ENCODE measurements at regions not wholly inside any gene's neighbourhood (a gene's known extent, or its start where the extent isn't known, plus 50 kb on each side); places are given as distances from the start of the nearest gene placed in this dataset.

DNA sequence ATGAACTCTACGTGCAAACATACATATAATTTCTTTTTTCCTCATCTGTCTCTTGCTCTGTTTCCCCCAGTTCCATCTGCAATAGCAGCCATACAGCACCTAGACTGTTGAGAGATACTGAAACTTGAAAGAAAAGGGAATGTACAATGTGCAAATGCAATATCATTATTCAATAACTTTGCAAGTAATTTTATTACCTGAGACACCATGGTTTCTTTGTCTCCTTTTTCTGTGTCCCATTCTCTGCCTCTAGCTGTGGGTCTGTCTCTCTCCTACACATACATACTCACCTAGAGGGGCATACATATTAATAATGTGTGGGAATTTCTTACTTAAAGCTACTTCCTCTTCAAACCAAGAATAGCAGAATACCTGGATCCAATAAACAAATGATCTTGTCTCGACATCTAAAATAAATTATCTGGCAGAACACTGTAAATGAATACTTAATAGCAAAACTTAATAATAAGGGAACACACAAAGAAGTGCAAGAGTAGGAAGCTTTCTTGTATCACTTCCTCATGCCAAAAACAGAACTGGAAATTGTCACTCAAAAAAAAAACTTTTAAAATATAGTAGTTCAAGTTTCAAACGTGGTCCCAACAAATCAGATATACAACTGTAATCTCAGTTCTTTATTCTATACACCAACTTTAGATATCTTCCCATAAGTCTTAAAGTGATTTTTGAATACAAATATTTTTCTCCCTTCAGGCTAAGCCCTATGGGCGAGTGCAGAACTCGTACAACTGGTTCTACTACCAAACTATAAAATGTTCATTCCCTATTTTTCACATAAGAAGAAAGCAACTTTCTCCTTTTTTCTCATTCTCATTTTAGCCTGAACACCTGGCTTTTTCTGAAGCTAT is 194.6 kb downstream of the NRIP1 start:
- DNase-seq (ENCODE audit: low spot score) = no peak

DNA sequence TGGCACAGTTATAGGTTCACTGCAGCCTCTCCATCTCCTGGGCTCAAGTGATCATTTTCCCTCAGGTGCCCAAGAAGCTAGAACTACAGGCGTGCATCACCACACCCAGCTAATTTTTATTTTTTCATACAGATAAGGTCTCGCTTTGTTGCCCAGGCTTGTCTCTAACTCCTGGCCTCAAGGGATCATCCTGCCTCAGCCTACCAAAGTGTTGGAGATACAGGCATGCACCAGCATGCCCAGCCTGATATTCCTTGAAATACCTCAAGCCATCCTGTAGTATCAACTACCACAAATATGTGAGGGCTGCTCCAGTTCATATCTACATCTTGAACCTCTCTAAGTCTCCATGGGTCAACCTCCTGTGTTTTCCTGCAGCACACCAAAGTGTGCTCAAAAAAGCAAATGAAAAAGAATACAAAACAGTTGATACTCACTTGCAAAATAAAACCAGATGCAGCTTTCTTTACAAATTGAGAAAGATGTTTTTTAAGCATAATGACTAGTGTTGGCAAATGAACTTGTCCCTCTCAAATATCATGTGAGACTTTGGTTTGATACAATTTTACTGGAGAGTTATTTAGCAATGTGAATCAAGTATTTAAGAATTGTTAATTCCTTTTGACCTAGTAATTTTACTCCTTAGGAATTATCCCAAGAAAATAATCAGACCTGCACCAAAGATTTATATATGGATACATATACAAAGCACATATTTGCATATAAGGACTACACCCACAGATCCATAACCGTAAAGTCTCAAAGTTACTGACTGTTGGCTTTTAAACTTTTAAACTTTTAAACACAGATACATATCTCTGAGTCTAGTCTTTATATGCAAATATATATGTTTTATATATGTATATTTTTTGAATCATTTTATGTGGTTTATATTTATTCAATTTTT is 197.7 kb downstream of the NRIP1 start:
- DNase-seq (ENCODE audit: low spot score) = no peak

DNA sequence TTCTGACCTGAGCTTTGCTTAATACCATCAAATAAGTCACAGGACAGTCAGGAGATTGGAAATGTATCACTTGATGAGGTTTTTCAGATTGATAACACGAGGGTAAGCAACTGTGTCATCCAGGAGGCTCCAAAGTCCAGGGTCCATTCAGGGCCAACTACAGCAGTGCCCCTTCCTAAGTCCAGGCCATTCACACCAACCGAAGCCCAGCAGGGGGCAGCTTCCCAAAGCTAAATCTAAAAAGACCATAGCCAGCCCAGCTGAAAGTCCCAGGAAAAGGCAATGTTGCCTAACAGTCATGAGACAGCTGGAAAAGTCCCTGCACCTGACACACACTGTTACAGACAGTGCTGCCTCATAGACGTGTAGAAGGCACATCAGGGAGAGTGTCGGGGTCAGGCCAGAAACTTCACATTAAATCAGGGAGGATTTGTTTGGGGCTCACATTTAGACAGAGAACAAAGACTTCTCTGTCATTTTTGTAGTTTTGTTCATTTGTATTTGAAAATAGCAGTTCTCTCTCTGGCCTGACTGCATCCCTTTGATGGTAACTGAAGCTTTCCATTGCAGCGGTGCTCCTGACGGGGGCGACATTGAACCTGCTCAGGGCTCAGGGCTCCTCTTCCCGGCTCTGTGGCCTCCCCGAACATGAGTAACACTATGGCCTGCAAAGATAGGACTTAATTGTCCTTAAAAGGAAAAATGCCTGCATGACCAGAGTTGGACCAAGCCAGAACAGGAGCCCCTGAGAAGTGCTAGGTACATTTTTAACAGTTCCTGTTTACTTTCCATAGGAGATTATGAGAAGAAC is 200.4 kb downstream of the NRIP1 start:
- DNase-seq (ENCODE audit: low spot score) = peak; percentile 61

DNA sequence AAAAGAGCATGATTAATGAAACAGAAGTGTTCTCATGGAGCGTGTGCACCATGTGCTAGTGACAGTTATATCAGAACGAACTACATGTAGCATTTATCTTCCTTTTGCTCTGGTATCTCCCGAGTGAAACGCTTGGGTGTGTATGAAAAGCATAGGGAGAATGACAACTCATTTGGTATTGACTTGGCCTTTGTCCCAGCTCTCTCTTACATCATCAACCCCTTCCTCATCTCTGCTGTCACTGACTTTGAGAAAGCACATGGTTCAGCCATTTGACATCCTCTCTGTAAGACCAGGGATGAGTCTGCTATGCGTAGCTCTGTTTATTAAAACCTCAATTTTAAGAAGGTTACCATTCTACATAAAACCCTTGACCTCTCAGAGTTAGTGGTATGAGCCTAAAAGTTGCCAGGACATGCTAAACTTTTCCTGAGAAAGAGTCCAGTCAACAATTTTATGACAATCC is 201.0 kb downstream of the NRIP1 start:
- DNase-seq (ENCODE audit: low spot score) = no peak

DNA sequence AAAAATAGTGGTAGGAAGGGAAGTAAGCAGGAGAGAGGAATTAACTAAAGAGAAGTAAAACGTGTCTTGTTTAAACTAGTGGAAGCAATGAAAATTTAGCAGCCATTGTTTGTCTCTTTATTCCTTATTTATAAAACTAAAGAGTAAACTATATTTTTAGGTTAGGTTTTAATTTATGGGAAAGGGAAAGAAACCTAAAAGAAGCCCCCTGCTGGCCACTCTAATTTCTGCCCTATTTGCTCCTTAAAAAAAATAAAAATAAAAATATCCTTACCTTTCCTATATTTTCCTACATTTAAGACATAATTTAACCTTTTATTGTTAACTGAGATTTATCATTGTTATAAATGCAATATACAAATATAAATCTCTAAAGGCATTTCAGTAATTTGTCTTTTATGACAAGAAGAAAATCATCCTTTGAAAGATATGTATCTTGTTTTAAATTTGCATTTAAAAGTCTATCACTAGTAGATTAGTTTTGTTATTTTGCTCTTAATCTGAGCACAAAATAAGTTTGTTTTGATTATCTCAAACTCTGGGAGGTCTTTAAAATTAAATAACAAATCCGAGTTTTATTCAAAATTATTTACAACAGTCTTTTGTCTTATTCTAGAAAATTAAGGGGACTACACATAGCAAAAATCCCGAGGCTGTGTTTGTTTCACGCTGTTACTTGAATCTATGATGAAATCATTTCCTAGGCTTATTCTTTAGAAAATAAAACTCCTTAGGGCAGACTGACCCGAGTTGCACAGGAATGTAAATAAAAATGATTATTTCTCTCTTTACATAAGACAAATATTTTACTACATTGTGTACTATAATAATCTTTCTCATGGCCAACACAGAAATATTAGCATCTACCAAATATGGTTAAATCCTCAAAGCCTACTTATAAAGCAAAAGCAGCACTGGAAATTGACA is 201.7 kb downstream of the NRIP1 start:
- DNase-seq (ENCODE audit: low spot score) = no peak

DNA sequence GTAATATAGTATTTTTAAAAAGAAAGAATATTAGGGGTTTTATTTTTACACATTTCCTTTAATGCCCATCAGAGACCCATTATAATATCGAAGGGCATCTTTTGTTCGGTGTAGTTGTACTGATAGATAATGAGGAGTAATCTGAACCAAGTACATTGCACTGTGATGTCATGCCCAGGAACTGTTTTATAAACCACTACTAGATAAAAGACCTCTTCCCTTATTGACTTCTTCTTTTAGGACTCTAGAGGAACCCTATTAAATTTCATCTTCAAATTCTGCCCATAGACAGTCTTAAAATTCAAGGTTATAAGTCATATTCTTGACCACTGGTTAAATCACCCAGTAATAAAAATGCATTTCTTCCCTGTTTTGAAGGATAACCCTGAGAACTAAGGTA is 206.5 kb downstream of the NRIP1 start:
- DNase-seq (ENCODE audit: low spot score) = no peak

DNA sequence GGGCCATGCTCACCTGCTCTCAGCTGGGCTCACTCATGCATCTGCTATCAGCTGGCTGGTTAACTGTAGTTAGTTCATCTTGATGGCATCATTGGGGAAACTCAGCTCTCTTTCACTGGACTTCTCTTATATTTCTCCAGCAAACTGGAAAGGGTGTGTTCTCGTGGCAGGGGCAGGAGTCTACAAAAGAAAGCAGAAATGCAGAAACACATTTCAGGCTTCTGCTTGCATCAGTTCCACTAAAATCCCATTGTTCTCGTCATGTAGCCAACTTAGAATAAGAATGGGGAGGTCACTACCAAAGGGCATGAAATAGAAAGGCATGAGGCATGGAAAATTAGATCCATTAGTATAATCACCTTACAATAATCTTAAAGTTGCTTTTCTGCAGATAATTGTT is 207.3 kb downstream of the NRIP1 start:
- no peak for DNase-seq (ENCODE audit: low spot score)

DNA sequence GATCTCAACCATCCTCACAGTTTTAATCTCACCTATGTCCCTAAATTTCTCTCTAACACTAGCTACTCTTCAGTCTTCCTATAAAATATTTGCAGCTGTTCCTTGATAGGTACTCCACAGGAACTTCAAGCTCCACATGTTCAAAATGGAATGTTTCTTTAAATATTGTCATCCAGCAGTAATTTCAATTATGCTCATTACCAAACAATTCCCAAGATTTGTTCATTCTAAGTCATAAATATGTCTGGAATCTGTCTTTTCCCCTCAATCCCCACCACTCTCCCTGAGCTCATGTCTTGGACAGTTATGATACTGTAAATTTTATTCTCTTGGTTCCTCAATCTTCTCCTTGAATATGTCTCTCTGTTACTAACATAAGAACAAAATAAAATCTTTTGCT is 214.4 kb downstream of the NRIP1 start:
- DNase-seq (ENCODE audit: low spot score) = no peak

DNA sequence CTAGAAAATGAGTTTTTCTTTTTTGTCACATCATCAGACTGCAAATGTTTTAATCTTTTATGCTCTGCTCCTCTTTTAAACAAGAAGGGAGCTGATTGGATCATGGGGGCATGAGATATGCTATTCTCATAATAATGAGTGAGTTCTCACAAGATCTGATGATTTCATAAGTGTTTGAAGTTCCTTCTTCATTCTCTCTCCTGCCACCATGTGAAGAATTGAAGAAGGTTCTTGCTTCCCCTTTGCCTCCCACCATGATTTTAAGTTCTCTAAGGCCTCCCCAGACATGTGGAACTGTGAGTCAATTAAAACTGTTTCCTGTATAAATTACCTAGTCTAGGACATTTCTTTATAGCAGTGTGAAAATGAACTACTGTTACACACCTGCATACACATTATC is 218.2 kb downstream of the NRIP1 start:
- no peak for DNase-seq (ENCODE audit: low spot score)

DNA sequence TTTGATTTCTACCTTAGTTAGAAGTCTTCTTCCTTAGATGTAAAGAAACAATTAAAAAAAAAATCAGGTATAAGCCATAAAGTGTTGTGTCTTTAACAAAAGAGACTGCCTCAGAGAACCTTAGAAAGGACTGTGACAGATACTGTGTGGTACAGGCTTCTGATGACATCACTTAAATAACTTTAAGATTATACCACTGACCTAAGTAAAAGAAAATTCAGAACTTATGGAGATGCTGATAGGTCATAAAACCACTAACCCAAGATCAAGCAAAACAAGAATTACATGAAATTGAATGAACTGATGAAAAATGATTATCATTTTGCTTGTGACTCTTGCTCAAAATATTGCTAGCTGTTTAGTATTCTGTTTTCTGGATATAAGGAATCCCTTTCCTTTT is 220.8 kb downstream of the NRIP1 start:
- DNase-seq (ENCODE audit: low spot score) = no peak

DNA sequence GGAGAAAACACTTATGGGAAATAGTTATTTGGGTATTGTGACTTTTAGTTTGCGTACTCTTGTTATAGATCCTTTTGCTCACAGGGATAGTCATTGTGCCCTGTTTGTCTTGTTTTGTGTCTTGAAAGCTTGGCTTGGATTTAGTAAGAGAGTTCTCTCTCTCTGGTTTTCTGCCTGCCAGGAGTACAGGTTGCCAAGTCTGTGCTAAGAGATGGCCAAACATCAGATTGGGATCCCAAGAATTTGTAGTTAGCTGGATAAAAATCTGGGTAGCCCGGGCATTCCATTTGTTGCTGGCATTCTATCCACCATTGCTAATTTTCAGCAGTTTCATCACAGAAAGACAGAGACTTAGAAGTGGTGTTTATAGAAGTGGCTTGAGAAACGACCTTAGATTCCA is 222.2 kb downstream of the NRIP1 start:
- no peak for DNase-seq (ENCODE audit: low spot score)

DNA sequence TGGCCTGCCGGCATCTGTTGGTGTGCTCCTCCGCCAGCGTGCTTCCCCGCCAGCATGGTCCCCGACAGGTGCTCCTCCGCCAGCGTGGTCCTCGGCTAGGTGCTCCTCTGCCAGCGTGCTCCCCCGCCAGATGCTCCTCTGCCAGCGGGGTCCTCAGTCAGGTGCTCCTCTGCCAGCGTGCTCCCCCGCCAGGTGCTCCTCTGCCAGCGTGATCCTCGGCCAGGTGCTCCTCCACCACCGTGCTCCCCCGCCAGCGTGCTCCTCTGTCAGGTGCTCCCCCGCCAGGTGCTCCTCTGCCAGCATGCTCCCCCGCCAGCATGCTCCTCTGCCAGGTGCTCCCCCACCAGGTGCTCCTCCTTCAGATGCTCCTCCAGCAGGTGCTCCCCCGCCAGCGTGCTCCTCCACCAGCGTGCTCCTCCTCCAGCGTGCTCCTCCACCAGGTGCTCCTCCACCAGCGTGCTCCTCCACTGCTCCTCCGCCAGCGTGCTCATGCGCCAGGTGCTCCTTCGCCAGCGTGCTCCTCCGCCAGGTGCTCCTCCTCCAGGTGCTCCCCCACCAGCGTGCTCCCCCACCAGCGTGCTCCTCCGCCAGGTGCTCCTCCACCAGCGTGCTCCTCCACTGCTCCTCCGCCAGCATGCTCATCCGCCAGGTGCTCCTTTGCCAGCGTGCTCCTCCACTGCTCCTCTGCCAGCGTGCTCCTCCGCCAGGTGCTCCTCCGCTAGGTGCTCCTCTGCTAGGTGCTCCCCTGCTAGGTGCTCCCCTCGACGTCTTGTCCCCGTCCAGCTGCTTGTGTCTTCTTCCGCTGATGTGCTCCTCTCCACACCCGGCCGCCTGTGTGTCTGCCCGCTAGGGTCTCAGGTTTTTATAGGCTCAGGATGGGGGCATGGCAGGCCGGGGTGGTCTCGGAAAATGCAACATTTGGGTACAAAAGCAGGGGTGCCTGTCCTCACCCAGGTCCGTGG is 223.0 kb downstream of the NRIP1 start:
- no peak for DNase-seq (ENCODE audit: low spot score)

DNA sequence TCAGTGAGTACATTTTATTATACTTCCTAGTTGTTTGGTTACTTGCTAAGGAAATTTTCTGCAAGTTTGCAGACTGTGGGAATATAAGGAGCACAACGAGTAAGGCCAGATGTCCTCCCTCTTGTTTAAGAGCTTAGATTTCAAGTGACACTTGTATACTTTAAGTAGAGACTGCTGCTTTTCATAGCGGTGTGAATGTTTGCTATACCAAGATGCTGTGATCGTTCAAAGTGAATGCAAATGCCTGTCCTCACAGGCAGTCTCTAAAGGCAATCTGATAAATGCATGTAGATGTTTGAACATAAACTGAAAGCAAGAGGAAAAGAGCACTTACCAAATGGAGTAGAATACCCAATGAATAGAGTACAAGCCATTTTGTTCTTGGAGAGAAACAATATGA is 226.4 kb downstream of the NRIP1 start:
- no peak for DNase-seq (ENCODE audit: low spot score)

DNA sequence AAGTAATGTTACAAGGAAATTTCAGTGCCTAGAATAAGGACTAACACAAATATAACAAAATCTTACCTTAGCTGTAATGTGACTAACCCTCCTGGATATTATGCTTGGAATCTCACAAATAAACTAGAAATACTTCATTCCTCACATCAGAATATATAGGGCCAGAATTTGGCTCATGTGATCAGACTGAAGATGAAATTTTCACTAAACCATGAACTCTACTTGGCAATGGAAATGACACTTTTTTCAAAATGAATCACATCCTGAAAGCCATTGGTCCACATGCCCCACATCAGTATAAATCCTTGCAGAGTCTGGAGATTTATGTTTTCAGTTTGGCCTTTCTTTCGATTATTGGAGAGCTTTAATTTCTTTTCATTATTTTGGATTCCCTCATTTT is 227.8 kb downstream of the NRIP1 start:
- no peak for DNase-seq (ENCODE audit: low spot score)

DNA sequence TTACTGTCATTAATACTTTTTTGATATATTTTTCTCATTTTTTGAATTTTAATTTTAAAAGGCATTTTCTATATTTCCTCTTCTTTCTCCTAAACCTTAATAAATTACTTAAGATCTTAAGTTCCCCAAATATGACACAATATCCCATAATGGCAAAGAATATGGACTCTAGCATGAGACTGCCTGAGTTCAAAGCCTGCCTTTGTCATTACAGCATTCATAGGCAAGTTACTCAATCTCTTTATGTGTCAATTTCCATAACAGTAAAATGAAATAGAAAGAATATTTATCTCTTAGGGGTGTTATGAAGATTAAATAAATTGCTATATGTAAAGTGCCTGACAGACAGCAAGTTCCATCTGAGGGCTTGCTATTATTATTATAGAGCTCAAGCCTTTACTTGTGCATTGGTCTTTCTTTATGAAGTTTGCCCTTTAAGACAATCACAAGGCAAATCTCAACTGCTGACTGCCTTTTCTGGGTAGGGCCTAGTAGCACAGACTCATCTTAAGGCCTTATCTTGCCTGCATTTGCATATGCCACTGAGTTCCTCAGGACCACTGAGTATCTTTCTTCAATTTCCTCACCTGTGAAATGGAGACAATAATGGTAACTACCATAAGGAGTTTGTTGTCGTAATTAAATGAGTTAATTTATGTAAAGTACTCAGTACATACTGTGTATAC is 231.0 kb downstream of the NRIP1 start:
- no peak for DNase-seq (ENCODE audit: low spot score)

DNA sequence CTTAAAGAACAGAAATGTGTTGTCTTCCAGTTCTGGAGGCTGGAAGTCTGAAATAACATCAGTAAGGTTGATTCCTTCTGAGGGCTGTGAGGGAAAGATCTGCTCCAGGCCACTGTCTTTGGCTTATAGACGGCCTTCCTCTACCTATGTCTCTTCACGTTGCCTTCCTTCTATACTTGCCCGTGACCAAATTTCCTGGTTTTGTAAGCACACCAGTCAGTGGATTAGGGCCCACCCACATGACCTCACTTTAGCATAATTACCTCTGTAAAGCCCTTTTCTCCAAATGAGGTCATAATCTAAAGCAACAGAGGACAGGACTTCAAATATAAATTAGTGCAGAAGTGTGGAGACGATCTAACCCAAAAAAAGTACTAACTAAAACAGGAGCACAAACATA is 231.6 kb downstream of the NRIP1 start:
- no peak for DNase-seq (ENCODE audit: low spot score)

DNA sequence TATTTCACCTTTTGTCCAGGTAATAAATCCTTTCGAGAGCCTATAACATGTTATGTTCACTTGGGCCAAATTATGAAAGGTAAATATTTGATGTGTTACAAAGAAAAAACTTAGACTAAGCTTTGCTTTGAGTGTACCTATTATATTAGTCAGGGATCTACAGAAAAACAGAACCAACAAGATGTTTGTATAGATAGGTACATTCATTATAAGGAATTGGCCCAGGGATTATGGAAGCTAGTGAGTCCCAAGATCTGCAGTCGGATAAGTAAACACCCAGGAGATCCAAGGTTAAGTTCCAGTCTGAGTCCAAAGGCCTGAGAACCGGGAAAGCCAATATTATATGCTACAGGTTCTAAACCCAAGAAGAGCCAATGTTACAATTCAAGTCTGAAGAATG is 234.5 kb downstream of the NRIP1 start:
- DNase-seq (ENCODE audit: low spot score) = no peak

DNA sequence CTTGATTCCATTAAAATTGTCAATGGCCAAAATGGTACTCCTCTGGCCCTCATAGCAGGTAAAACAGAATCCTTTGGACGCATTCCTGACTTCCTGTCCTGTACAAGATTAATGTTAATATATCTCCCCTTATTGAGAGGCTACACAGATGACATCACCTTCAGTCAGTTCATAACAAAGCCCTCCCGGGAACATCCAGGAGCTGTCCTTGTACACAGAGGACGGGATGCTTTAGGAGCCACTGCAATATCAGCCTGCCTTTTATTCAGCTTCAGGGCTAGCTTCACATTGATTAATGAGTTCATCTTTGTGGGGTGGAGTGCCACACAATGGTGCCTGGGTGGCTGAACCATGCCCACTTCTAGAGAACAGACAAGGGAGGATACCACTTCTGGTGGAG is 235.1 kb downstream of the NRIP1 start:
- DNase-seq (ENCODE audit: low spot score) = no peak

DNA sequence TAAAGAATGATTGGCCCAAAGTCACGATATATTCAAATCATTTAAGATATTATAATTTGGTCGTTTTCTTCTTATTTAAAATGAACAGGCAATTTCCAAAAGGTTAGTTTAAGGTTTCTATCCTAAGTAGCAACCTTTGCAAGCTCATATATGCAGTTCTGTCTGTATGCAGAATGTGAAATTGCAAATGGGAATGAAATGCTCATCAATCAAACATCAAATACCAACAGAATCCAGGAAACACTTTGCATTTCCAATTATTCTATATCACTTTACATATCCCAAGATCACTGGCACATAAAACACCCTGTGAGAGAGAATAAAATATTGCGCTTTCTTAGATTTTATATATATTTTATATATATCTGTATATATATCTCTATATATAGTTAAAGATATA is 237.3 kb downstream of the NRIP1 start:
- no peak for DNase-seq (ENCODE audit: low spot score)
